ENCODE measurements at regions not wholly inside any gene's neighbourhood (a gene's known extent, or its start where the extent isn't known, plus 50 kb on each side); places are given as distances from the start of the nearest gene placed in this dataset.

- ATAC-seq (ENCODE audit: low read depth), result no peak
- no peak overlapping the region for H3K9ac ChIP-seq (ENCODE audit: low read depth, low read length)
- H3K79me1 ChIP-seq (ENCODE audit: low read depth in 1 of 2, low read length in 2 of 2), result no peaks in the 10 kb centered on the region
- POLR2A ChIA-PET (ENCODE audit: unreplicated experiment), result no interaction called here
- H2BK5ac ChIP-seq (ENCODE audit: low read depth, low read length, poor library complexity, severe bottlenecking), result no peak overlapping the region
- WGBS, 2 experiments (ENCODE audit: extremely low coverage in 2 of 2, insufficient read length in 1 of 2), result 80% methylated on average over 1 of the region's 3 CpGs; no CpG with 5 or more reads in 1 of the 2 experiments
- H3K4me3 ChIP-seq (ENCODE audit: insufficient read depth, low read depth, low read length), result no peak overlapping the region
- H3K4me2 ChIP-seq (ENCODE audit: low read depth, low read length), result no peak overlapping the region
- H3K18ac ChIP-seq (ENCODE audit: low read depth, low read length), result no peak overlapping the region
- in situ Hi-C loops (cut with MboI; ENCODE audit: low sequenced_read_pairs) (no loop called here), dilution Hi-C loops (cut with HindIII; ENCODE audit: low sequenced_read_pairs, unreplicated experiment) (no loop called here), intact Hi-C loops (cut with micrococcal nuclease) (no loop called here)
- no peak overlapping the region for H4K5ac ChIP-seq (ENCODE audit: low read depth, low read length)
- no peak overlapping the region for H3K56ac ChIP-seq (ENCODE audit: extremely low read depth, insufficient read depth, low read length)
- no peaks in the 10 kb centered on the region for H4K20me1 ChIP-seq (ENCODE audit: insufficient read depth, low read length)
- no peak overlapping the region for H4K91ac ChIP-seq (ENCODE audit: insufficient read depth, low read depth, low read length)
- CTCF ChIA-PET, result no interaction called here
- no peak overlapping the region for H4K8ac ChIP-seq (ENCODE audit: low read depth in 2 of 2, low read length in 2 of 2)
- no peak overlapping the region for H2BK15ac ChIP-seq (ENCODE audit: low read depth, low read length)
- H3K9me1 ChIP-seq (ENCODE audit: insufficient read depth, low read length), result no peaks in the 10 kb centered on the region
- no peak overlapping the region for H3K14ac ChIP-seq (replicated peaks; ENCODE audit: low read depth, low read length)
- no TSS peak for BruUV-seq (replicated peaks)
- H2BK120ac ChIP-seq (ENCODE audit: low read depth, low read length), result no peak overlapping the region
- no peak for DNase-seq
- no peak overlapping the region for H2AK9ac ChIP-seq (replicated peaks; ENCODE audit: low read depth, low read length, poor library complexity)
- H3K4me1 ChIP-seq (ENCODE audit: control insufficient read depth, insufficient read depth, low read length), result no peaks in the 10 kb centered on the region
- TF ChIP-seq MXI1 (IDR thresholded peaks at IDR 0.05; ENCODE audit: borderline replicate concordance, low read depth, low read length), result no peak
- no peak for TF ChIP-seq CEBPB (IDR thresholded peaks at IDR 0.05; ENCODE audit: low read depth, low read length)
- no peak for TF ChIP-seq FOS (IDR thresholded peaks at IDR 0.05; ENCODE audit: low read depth, low read length)
- TF ChIP-seq ELK1 (IDR thresholded peaks at IDR 0.05; ENCODE audit: borderline replicate concordance, low read depth, low read length), result no peak
- no peak for TF ChIP-seq RCOR1 (IDR thresholded peaks at IDR 0.05; ENCODE audit: insufficient replicate concordance, low read length)
- TF ChIP-seq RFX5 (IDR thresholded peaks at IDR 0.05; ENCODE audit: low read depth, low read length), result no peak
- TF ChIP-seq CHD1 (IDR thresholded peaks at IDR 0.05; ENCODE audit: low read depth, low read length), result no peak
- no peak for TF ChIP-seq BHLHE40 (IDR thresholded peaks at IDR 0.05; ENCODE audit: low read depth, low read length)
- no peak for TF ChIP-seq MAZ (IDR thresholded peaks at IDR 0.05; ENCODE audit: borderline replicate concordance, low read depth, low read length)
- no peak for TF ChIP-seq SMC3 (IDR thresholded peaks at IDR 0.05; ENCODE audit: low read depth, low read length)
- TF ChIP-seq NFE2L2 (IDR thresholded peaks at IDR 0.05; ENCODE audit: low read depth, low read length), result no peak
- no peak for TF ChIP-seq USF2 (IDR thresholded peaks at IDR 0.05; ENCODE audit: low read depth, low read length)
- no peak for TF ChIP-seq RAD21 (IDR thresholded peaks at IDR 0.05; ENCODE audit: low read length)
- no peaks in the 10 kb centered on the region for H3K9me3 ChIP-seq (ENCODE audit: control insufficient read depth, insufficient read depth, low read length)
- no peaks in the 10 kb centered on the region for H3K27me3 ChIP-seq (ENCODE audit: control insufficient read depth, insufficient read depth, low read length)
- H3K27ac ChIP-seq (ENCODE audit: insufficient read depth, low read length), result no peak overlapping the region
- H2AFZ ChIP-seq (replicated peaks; ENCODE audit: low read length, poor library complexity), result no peak overlapping the region
- H3K4ac ChIP-seq (ENCODE audit: low read depth, low read length), result no peak overlapping the region
- no peaks in the 10 kb centered on the region for H3K36me3 ChIP-seq (ENCODE audit: control insufficient read depth, insufficient read depth, low read length)
- H3K23ac ChIP-seq (ENCODE audit: low read depth, low read length), result no peak overlapping the region
- H2AK5ac ChIP-seq (ENCODE audit: low read depth, low read length), result no peak overlapping the region
- H2BK20ac ChIP-seq (ENCODE audit: low read depth, low read length), result no peak overlapping the region
Observed at GRCh38 chr10:61343796-61344195, 109.4 kb downstream of the TMEM26 start.
